ENCODE measurements at regions not wholly inside any gene's neighbourhood (a gene's known extent, or its start where the extent isn't known, plus 50 kb on each side); places are given as distances from the start of the nearest gene placed in this dataset.

GRCh38 chr5:126369995-126370731 is 53.0 kb upstream of the GRAMD2B start:
- no peak for DNase-seq (ENCODE audit: low read depth)

- no peak for DNase-seq (ENCODE audit: low read depth)
These were observed 52.2 kb upstream of the GRAMD2B start for GRCh38 chr5:126370796-126371718.

- no peak for DNase-seq (ENCODE audit: low read depth)
These were observed 49.7 kb upstream of the GRAMD2B start for GRCh38 chr5:126373375-126374108.
